GM23338 (cell line): ENCODE measurements at regions not wholly inside any gene's neighbourhood (a gene's known extent, or its start where the extent isn't known, plus 50 kb on each side); places are given as distances from the start of the nearest gene placed in this dataset.

Experiments
- ATAC-seq: fragments of 200-7000 bp; cut with Tn5 transposase; 3 replicates; pipeline ENCODE4 v1.9.1; 2020
- DNase-seq: peaks from one replicate; pipeline ENCODE4 v3.0.0-alpha.2; 2015; ENCODE audit warnings: low spot score
- H2AFZ ChIP-seq: fragments of 200-600 bp; sonication (generic); 2 replicates; pipeline ENCODE4 v1.8.0; 2016; ENCODE audit warnings: antibody characterized with exemption, mild to moderate bottlenecking, moderate library complexity
- H3F3A ChIP-seq: fragments of 200-600 bp; sonication (generic); replicated peaks from 2 replicates; pipeline ENCODE4 v1.8.0; 2017; ENCODE audit warnings: antibody characterized with exemption, mixed run types, low read depth
- H3K27ac ChIP-seq: fragments of 200-600 bp; sonication (generic); 2 replicates; pipeline ENCODE4 v1.6.1; 2016; ENCODE audit warnings: low read depth
- H3K27me3 ChIP-seq: fragments of 200-600 bp; sonication (generic); 2 replicates; pipeline ENCODE4 v1.8.0; 2016; ENCODE audit warnings: mild to moderate bottlenecking, mixed run types, moderate library complexity; ENCODE audit not compliant: insufficient read depth
- H3K36me3 ChIP-seq: fragments of 200-600 bp; sonication (generic); 2 replicates; pipeline ENCODE4 v1.8.0; 2016; ENCODE audit warnings: mild to moderate bottlenecking; ENCODE audit not compliant: insufficient read depth
- H3K4me1 ChIP-seq: fragments of 200-600 bp; sonication (generic); 2 replicates; pipeline ENCODE4 v1.8.0; 2016; ENCODE audit warnings: mild to moderate bottlenecking, moderate library complexity; ENCODE audit not compliant: insufficient read depth
- H3K4me2 ChIP-seq: fragments of 200-600 bp; sonication (generic); 2 replicates; pipeline ENCODE4 v1.7.1; 2017; ENCODE audit warnings: mixed run types
- H3K4me3 ChIP-seq: fragments of 200-600 bp; sonication (generic); 2 replicates; pipeline ENCODE4 v1.6.1; 2016; ENCODE audit warnings: mixed run types
- H3K79me2 ChIP-seq: fragments of 200-600 bp; sonication (generic); replicated peaks from 2 replicates; pipeline ENCODE4 v1.8.0; 2017; ENCODE audit warnings: mild to moderate bottlenecking; ENCODE audit not compliant: insufficient read depth
- H3K9me2 ChIP-seq: fragments of 200-600 bp; sonication (generic); 2 replicates; pipeline ENCODE4 v1.8.0; 2017; ENCODE audit not compliant: insufficient read depth
- H4K20me1 ChIP-seq: fragments of 200-600 bp; sonication (generic); replicated peaks from 2 replicates; pipeline ENCODE4 v1.8.0; 2017; ENCODE audit warnings: mild to moderate bottlenecking; ENCODE audit not compliant: insufficient read depth
- H3K27ac Mint-ChIP-seq: 2 replicates; pipeline ENCODE4 v1.8.0; 2020; ENCODE audit warnings: inconsistent platforms, mild to moderate bottlenecking, moderate library complexity, mixed read lengths
- H3K27me3 Mint-ChIP-seq: 3 replicates; pipeline ENCODE4 v1.8.0; 2022; ENCODE audit warnings: low read depth, mild to moderate bottlenecking, moderate library complexity, mixed read lengths, inconsistent platforms; ENCODE audit not compliant: insufficient read depth, poor library complexity
- H3K36me3 Mint-ChIP-seq: 3 replicates; pipeline ENCODE4 v1.8.0; 2021; ENCODE audit warnings: low read depth, mild to moderate bottlenecking, inconsistent platforms, moderate library complexity, mixed read lengths
- H3K4me1 Mint-ChIP-seq: 3 replicates; pipeline ENCODE4 v1.8.0; 2020; ENCODE audit warnings: mild to moderate bottlenecking, inconsistent platforms, mixed read lengths
- H3K4me3 Mint-ChIP-seq: 3 replicates; pipeline ENCODE4 v1.8.0; 2021; ENCODE audit warnings: moderate library complexity, mild to moderate bottlenecking, inconsistent platforms, mixed read lengths
- H3K9me3 Mint-ChIP-seq: 3 replicates; pipeline ENCODE4 v1.8.0; 2020; ENCODE audit warnings: moderate library complexity, mild to moderate bottlenecking, inconsistent platforms, mixed read lengths
- CREB1 ChIP-seq: fragments of 250-450 bp; sonication (Bioruptor Pico); IDR thresholded peaks from 2 replicates; pipeline ENCODE4 v1.5.0; 2020; ENCODE audit warnings: low read depth, mild to moderate bottlenecking, moderate library complexity
- CTCF ChIP-seq, 2 experiments: fragments of 200-600 bp in 1 of 2; sonication (generic) in 1 of 2; conservative IDR thresholded peaks; 2 replicates each; pipeline versions ENCODE4 v1.5.1 to v1.6.1; 2016 to 2017; ENCODE audit warnings: antibody characterized with exemption in 2 of 2, low read depth in 2 of 2, mild to moderate bottlenecking in 2 of 2, moderate library complexity in 1 of 2
- ETS1 ChIP-seq: IDR thresholded peaks from 2 replicates; pipeline ENCODE4 v1.6.1; 2016; ENCODE audit warnings: antibody characterized with exemption
- EZH2 ChIP-seq: fragments of 200-600 bp; sonication (generic); IDR thresholded peaks from one replicate; pipeline ENCODE4 v1.8.0; 2017; ENCODE audit warnings: antibody characterized with exemption, mild to moderate bottlenecking, low read depth; ENCODE audit not compliant: unreplicated experiment
- EZH2phosphoT487 ChIP-seq: fragments of 200-600 bp; sonication (generic); IDR thresholded peaks from one replicate; pipeline ENCODE4 v1.8.1; 2018; ENCODE audit warnings: antibody characterized with exemption; ENCODE audit not compliant: unreplicated experiment
- NANOG ChIP-seq: IDR thresholded peaks from 2 replicates; pipeline ENCODE4 v1.6.1; 2016; ENCODE audit warnings: antibody characterized with exemption, borderline replicate concordance
- POLR2AphosphoS5 ChIP-seq: IDR thresholded peaks from 2 replicates; pipeline ENCODE4 v1.6.1; 2016; ENCODE audit warnings: antibody characterized with exemption, low read depth
- REST ChIP-seq: IDR thresholded peaks from one replicate; pipeline ENCODE4 v1.6.1; 2018; ENCODE audit warnings: antibody characterized with exemption; ENCODE audit not compliant: unreplicated experiment
- STAT1 ChIP-seq: IDR thresholded peaks from one replicate; pipeline ENCODE4 v1.6.1; 2016; ENCODE audit warnings: antibody characterized with exemption; ENCODE audit not compliant: unreplicated experiment
- ZNF114 ChIP-seq: fragments of 250-450 bp; sonication (Bioruptor Pico); IDR thresholded peaks from 2 replicates; pipeline ENCODE4 v1.5.0; 2020; ENCODE audit warnings: mild to moderate bottlenecking, moderate library complexity
- TF ChIP-seq, protein P1 (sequence below): fragments of 250-450 bp; sonication (Bioruptor Pico); IDR thresholded peaks from 2 replicates; pipeline ENCODE4 v1.5.0; 2020; ENCODE audit warnings: mild to moderate bottlenecking, moderate library complexity

DNA sequence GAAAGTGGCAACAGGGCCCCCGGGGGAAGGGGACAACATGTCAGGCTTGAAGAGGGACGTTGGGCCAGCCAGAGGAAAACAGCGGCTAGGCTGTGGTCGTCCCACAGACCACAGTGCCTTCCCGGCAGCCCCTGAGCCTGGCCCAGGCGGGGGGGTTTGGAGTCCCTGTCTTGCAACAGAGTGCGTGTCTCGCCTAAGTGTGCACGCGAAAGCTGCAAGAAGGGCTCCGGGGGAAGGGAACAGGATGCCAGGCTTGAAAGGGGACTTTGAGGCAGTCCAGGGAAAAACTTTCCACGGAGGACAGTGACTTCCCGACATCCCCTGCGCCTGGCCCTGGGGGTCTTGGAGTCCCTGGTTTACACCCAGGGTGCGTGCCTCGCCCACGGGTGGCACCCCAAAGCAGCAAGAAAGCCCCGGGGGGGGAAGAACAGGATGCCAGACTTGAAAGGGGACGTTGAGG is 157.5 kb upstream of the ALG10B start:
- Mint-ChIP-seq H3K4me1 (no peaks in the 10 kb centered on the region), H3K27me3 (peaks cover 8% of the 10 kb centered on the region), H3K4me3 (no peak overlapping the region), H3K27ac (no peak overlapping the region), H3K9me3 (peaks cover 95% of the 10 kb centered on the region), H3K36me3 (peaks cover 26% of the 10 kb centered on the region)
- Histone ChIP-seq H2AFZ (no peak overlapping the region), H3F3A (no peaks in the 10 kb centered on the region), H3K79me2 (no peaks in the 10 kb centered on the region), H3K27ac (no peak overlapping the region), H3K27me3 (no peaks in the 10 kb centered on the region), H4K20me1 (no peaks in the 10 kb centered on the region), H3K36me3 (no peaks in the 10 kb centered on the region), H3K4me1 (no peaks in the 10 kb centered on the region), H3K9me2 (no peaks in the 10 kb centered on the region), H3K4me2 (no peak overlapping the region), H3K4me3 (no peak overlapping the region)
- TF ChIP-seq STAT1 (no peak), NANOG (no peak), ETS1 (no peak), POLR2AphosphoS5 (no peak), CREB1 (CRISPR knock-in tag) (no peak), EZH2 (no peak), EZH2phosphoT487 (no peak), REST (no peak), CTCF (conservative IDR thresholded peaks at IDR 0.05; ENCODE audit: low read depth in 2 of 2) (no peak), ZNF114 (CRISPR knock-in tag) (no peak)
- TF ChIP-seq, protein P1, sequence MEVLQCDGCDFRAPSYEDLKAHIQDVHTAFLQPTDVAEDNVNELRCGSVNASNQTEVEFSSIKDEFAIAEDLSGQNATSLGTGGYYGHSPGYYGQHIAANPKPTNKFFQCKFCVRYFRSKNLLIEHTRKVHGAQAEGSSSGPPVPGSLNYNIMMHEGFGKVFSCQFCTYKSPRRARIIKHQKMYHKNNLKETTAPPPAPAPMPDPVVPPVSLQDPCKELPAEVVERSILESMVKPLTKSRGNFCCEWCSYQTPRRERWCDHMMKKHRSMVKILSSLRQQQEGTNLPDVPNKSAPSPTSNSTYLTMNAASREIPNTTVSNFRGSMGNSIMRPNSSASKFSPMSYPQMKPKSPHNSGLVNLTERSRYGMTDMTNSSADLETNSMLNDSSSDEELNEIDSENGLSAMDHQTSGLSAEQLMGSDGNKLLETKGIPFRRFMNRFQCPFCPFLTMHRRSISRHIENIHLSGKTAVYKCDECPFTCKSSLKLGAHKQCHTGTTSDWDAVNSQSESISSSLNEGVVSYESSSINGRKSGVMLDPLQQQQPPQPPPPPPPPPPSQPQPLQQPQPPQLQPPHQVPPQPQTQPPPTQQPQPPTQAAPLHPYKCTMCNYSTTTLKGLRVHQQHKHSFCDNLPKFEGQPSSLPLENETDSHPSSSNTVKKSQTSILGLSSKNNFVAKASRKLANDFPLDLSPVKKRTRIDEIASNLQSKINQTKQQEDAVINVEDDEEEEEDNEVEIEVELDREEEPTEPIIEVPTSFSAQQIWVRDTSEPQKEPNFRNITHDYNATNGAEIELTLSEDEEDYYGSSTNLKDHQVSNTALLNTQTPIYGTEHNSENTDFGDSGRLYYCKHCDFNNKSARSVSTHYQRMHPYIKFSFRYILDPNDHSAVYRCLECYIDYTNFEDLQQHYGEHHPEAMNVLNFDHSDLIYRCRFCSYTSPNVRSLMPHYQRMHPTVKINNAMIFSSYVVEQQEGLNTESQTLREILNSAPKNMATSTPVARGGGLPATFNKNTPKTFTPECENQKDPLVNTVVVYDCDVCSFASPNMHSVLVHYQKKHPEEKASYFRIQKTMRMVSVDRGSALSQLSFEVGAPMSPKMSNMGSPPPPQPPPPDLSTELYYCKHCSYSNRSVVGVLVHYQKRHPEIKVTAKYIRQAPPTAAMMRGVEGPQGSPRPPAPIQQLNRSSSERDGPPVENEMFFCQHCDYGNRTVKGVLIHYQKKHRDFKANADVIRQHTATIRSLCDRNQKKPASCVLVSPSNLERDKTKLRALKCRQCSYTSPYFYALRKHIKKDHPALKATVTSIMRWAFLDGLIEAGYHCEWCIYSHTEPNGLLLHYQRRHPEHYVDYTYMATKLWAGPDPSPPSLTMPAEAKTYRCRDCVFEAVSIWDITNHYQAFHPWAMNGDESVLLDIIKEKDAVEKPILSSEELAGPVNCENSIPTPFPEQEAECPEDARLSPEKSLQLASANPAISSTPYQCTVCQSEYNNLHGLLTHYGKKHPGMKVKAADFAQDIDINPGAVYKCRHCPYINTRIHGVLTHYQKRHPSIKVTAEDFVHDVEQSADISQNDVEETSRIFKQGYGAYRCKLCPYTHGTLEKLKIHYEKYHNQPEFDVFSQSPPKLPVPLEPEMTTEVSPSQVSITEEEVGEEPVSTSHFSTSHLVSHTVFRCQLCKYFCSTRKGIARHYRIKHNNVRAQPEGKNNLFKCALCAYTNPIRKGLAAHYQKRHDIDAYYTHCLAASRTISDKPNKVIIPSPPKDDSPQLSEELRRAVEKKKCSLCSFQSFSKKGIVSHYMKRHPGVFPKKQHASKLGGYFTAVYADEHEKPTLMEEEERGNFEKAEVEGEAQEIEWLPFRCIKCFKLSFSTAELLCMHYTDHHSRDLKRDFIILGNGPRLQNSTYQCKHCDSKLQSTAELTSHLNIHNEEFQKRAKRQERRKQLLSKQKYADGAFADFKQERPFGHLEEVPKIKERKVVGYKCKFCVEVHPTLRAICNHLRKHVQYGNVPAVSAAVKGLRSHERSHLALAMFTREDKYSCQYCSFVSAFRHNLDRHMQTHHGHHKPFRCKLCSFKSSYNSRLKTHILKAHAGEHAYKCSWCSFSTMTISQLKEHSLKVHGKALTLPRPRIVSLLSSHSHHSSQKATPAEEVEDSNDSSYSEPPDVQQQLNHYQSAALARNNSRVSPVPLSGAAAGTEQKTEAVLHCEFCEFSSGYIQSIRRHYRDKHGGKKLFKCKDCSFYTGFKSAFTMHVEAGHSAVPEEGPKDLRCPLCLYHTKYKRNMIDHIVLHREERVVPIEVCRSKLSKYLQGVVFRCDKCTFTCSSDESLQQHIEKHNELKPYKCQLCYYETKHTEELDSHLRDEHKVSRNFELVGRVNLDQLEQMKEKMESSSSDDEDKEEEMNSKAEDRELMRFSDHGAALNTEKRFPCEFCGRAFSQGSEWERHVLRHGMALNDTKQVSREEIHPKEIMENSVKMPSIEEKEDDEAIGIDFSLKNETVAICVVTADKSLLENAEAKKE (CRISPR knock-in tag): no peak
- ATAC-seq: no peak
- DNase-seq: no peak
